ENCODE measurements at regions not wholly inside any gene's neighbourhood (a gene's known extent, or its start where the extent isn't known, plus 50 kb on each side); places are given as distances from the start of the nearest gene placed in this dataset.
A peak's percentile ranks its signal among the peaks of the same experiment; 100 is the strongest.

DNA sequence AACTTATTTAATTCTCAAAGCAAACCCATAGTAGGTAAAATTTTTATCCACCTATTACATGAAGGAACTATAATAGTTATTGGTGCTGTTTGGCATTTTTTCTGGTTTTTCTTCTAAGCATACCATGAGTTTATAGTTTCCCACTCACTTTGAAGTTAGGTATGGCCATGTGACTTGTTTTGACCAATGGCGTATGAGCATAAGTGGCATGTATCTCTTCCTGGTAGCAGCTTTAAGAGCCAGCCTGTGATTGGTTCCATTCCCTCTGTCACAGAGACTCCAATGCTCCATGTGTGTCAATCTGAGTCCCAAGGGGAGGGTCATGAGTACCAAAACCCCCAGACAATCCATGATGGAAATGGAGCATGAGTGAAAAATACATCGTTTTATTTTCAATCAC, 282.9 kb upstream of the N4BP1 start:
- DNase-seq (ENCODE audit: low spot score) = no peak

DNA sequence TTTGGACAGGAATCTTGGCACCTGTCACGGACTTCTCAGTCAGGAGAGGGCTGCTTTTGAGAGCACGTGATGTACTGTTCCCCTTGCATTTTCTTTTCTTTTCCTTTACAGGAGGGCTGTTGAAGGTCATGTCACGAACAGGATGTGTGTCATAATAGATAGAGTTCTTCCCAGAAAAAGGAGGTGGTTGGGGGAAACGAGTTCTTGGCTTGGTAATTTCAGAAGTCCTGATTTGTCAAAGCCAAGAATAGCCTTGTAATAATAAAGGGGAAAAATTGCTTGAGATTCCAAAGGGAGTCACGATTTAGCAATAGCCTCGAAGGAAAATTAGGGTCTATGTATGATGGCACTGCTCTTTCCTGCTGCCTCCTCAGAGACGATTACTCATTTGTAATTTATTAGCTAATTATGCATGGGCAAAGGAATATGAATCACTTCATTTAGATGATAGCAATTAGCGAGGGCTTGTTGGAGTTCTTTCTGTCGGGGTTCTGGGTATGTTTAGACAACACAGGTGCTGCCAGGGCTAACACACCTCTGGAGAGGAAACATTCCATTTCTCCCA, 277.7 kb upstream of the N4BP1 start:
- DNase-seq (ENCODE audit: low spot score) = no peak

GRCh38 chr16:48885471-48885870, 275.5 kb upstream of the N4BP1 start:
- no peak for DNase-seq (ENCODE audit: low spot score)

- DNase-seq (ENCODE audit: low spot score) = no peak
Measured at GRCh38 chr16:48881272-48881671, 271.3 kb upstream of the N4BP1 start.

DNA sequence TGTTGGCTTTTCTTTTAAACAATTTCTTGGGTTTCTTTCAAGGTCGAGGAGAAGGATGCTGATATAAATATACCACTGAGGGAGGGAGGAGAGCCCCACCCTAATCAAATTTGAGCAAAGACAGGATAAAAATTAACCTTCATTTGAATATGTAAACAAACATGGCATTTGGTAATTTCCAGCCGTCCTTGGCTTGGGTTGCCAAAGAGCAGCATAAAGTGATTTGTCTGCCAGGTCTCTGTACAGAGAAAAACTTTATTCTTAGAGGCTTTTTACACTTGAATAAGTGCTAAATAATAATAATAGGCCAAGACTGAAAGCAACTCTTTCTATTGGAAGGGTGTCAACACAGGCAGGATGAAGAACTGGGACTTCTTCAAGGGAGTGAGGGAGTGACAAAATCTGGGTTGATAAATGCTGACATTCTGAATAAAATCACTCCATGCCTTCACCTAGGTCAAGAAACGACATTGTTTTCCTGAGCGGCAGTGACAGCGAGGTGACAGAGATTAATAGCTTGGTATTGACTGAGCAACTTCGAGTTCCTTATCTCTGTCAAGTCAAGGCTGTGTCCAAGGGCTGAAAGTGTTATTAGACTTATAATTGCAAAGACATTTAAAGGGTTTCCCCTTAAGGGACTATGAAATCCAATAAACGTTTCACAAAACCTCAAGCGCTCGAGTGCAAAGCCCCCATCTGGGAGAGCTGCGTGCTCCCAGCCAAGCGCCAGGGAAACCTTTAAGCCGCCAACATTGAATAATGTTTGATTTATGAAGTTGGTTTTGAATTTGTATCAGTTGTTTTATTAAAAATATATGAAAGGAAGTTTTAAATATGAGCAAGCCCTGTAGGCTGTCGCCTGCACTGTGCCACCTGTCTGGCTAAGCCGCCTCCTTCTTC, 269.5 kb upstream of the N4BP1 start:
- DNase-seq (ENCODE audit: low spot score) = no peak

DNA sequence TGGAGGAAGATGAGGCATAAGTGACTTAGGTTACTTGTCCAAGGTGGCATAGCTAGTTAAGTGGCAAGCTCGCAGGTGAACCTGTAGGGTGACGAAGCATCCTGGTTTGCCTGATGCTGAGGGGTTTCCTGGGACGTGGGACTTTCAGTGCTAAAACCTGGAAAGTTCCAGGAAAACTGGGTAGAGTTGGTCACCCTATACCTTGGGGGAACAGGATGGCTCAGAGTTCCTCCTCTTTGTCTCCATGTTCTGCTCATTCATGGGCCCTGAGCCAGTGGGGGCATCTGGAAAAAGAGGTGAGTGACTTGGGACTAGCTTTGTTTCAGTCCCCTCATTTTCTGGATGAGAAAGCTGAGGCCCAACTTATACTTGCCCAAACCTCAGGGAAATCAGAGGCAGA, 268.0 kb upstream of the N4BP1 start:
- DNase-seq (ENCODE audit: low spot score) = no peak

DNA sequence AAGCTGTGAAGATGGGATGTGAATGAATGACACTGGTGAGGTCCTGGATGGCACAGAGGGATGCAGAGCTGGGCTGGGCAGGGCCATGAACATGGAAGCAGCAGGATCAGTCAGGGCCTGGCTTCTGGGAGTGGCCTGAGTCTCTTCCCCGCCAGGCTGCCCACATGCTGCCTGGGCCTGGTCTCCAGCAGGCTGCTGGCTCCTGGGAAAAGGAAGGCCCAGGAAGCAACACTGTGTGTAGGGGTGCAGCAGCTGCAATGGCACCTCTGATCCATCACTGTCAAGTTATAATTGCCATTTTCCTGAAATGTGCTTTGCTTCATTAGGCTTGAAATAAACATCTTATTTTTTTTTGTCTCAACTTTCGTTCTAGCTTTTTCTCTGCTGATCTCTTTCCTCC, 260.2 kb upstream of the N4BP1 start:
- no peak for DNase-seq (ENCODE audit: low spot score)

GRCh38 chr16:48865520-48865919, 255.5 kb upstream of the N4BP1 start:
- DNase-seq (ENCODE audit: low spot score) = no peak

- no peak for DNase-seq (ENCODE audit: low spot score)
Measured at GRCh38 chr16:48864055-48864454, 254.1 kb upstream of the N4BP1 start.

- peak; percentile 65 for DNase-seq (ENCODE audit: low spot score)
Measured at GRCh38 chr16:48862087-48862532, 252.1 kb upstream of the N4BP1 start.

DNA sequence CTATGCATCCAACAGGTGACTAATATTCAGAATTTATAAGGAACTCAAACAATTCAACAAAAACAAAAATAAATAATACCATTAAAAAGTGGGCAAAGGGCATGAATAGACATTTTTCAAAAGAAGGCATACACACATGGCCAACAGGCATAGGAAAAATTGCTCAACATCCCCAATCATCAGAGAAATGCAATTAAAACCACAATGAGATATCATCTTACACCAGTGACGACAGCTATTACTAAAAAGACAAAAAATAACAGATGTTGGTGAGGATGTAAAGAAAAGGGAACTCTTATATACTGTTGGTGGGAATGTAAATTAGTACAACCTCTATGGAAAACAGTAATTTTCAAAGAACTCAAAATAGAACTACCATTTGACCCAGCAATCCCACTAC, 250.4 kb upstream of the N4BP1 start:
- DNase-seq (ENCODE audit: low spot score) = no peak

DNA sequence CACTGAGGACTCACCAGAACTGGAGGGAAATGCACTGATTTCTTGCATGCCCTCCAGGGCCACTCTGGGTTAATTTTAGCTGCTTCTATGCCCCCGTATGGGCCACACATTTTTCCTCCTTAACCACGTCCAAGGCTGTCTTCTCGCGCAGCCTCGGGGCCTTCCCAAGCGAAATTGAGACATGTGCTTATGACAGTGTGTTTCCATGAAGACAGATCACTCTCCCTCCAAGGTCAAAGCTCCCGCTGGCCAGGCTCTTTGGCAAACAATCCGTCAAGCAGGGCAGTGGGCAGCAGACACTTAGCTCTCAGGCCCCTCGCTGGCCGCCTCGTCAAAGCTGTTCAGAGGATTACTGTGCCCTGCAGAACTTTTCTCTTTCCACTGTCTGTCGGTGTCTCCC, 243.0 kb upstream of the N4BP1 start:
- no peak for DNase-seq (ENCODE audit: low spot score)

DNA sequence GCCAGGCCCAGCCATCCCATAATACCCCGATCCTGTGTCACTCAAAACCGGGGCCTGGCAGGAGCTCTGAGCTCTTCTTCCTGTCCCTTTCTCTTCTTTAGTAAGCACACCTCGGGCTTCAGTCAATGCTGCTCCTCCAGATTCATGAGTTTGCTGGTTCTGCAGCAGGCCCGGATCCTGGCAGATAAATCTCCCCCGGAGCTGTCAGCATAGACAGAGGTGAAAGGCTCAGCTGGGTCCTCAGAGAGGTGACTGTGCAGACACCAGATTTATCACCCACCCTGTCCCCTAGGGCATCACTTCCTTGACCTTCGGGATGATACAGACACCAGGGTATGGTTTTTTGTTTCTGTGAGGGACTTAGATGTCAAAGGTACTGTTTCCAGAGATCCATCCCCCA, 242.5 kb upstream of the N4BP1 start:
- DNase-seq (ENCODE audit: low spot score) = no peak

DNA sequence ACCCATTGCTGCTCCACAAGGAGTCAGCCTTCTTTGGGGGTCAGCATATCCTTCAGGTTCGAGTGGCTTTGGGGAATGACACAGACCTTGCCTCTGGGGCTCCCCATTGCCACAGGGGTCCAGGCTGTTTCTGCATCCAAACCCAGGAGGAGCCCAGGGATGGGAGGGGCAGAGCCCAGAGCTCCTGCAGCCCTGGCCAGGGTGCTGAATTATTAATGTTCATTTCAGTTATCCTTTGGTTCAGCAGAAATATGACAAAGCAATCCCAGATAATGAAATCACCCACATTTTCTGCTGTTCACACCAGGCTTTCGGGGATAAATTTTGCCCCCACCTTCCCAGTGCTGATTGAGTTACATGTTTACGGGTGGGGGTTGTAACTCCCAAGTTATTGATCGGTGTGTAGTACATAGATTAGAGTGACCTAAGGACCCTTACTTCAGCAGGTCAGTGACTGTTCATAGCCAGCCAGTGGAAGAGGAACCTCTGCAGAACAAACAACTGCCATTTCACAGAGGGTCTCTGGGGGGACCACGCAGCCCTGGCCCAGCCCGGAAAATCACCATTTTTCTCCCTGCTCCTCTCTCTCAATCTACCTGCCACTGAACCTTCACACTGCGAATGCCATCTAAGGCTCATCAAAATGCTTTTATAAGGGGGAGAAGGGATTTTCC, 240.3 kb upstream of the N4BP1 start:
- DNase-seq (ENCODE audit: low spot score) = no peak

- DNase-seq (ENCODE audit: low spot score) = no peak
Measured at GRCh38 chr16:48846277-48846676, 236.3 kb upstream of the N4BP1 start.

DNA sequence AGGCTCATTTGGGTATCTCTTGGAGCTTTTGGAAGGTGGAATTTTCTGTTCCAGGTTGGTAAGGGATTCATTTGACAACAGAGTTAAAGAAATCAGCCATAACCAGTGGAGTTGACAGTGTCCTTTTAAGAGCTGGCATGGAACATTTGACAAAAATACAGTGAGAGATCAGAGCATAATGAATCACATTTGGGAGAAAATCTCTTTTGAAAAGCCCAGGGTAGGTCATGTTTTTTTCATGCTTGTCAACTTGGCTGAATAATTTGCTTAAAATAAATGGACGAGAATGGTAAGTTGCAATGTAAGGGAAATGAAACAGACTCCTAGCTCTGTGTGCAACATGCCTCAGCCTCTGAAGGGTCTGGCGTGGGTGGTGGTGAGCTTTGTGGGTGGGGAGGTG, 235.3 kb upstream of the N4BP1 start:
- DNase-seq (ENCODE audit: low spot score) = no peak

- no peak for DNase-seq (ENCODE audit: low spot score)
Measured at GRCh38 chr16:48838349-48838748, 228.4 kb upstream of the N4BP1 start.

GRCh38 chr16:48836636-48837035, 226.7 kb upstream of the N4BP1 start:
- DNase-seq (ENCODE audit: low spot score) = no peak

DNA sequence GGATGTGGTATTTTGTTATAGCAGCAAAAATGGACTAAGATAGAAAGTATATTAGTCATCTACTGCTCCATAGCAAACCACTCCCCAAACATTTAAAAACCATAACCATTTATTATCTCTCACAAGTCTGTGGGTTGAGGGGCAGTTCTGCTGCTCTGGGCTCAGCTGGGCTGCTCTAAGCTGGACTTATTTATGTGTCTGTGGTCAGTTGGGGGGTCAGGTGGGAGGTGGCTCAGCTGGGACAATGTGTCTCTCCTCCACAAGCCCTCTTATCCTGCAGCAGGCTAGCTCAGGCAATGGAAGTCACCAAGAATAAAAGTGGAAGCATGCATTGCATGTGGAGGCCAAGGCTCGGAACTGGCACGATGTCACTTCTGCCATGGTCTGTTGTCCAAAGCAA, 226.1 kb upstream of the N4BP1 start:
- no peak for DNase-seq (ENCODE audit: low spot score)

GRCh38 chr16:48834576-48834975, 224.6 kb upstream of the N4BP1 start:
- DNase-seq (ENCODE audit: low spot score) = no peak

DNA sequence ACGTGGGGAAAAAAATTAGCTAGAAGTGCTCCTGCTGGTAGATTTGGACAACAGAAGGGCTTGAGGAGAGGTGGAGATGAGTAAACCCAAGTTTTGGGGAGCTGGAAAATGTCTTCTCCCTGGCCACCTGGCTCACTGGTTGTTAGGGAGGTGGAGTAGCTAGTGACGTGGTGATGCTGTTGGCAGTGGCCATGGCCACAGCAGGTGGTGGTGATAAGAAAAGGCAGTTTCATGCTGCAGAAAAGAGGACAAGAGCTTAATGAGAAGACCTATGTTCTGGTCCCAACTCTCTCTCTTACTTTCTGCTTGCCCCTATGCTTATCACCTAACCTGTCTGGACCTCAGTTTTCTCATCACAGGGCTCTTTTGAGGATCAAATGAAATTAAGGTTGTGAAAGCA, 223.5 kb upstream of the N4BP1 start:
- DNase-seq (ENCODE audit: low spot score) = no peak

DNA sequence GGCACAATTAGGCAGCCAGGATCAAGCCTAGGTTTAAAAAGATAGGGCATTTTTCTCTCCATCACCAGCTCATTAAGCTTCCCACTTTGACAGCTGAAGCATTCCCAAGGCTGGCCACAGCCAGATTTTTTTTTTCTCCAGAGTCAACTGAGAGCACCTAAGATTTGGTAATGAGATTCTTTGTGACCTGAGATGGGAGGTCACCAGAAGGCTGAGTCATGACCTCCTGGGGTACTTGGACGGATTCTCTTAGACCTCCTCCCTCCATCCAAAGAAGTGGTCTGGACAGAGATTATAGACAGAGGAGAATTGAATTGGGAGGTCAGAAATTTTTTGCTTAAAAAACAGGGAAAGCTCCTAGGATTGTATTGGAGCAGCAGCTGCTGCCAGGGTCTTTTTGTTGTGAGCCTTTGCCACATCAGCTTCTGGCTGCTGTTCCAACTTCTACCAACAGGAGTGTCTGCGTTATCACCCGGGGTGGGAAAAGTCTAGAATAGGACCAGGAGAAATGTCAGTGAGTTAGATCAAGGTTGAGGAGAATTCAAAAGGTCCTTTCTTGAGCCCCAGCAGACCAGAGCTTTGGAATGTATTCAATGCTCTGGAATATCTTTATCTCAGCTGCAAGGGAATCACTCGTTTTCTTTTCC, 221.2 kb upstream of the N4BP1 start:
- no peak for DNase-seq (ENCODE audit: low spot score)
